Prostate gland (tissue), 2 donors: ENCODE measurements at regions not wholly inside any gene's neighbourhood (a gene's known extent, or its start where the extent isn't known, plus 50 kb on each side); places are given as distances from the start of the nearest gene placed in this dataset.

Source experiments
- POLR2A ChIP-seq: fragments of 450-650 bp; IDR thresholded peaks from one replicate; pipeline ENCODE4 v1.6.1; 2016; ENCODE audit warnings: antibody characterized with exemption, mild to moderate bottlenecking
- POLR2AphosphoS5 ChIP-seq: sonication (generic); formaldehyde crosslinking; IDR thresholded peaks from one replicate; pipeline ENCODE4 v1.6.1; 2017; ENCODE audit warnings: antibody characterized with exemption
- TF ChIP-seq, protein P1 (sequence below), 4 experiments: fragments of 200-600 bp in 2 of 4; fragments of 450-650 bp in 2 of 4; sonication (generic) in 2 of 4; IDR thresholded peaks; 1 replicate in 3 of 4; 2 replicates in 1 of 4; pipeline ENCODE4 v1.5.1; 2016 to 2019; ENCODE audit warnings: antibody characterized with exemption in 4 of 4, mild to moderate bottlenecking in 2 of 4, moderate library complexity in 2 of 4

DNA sequence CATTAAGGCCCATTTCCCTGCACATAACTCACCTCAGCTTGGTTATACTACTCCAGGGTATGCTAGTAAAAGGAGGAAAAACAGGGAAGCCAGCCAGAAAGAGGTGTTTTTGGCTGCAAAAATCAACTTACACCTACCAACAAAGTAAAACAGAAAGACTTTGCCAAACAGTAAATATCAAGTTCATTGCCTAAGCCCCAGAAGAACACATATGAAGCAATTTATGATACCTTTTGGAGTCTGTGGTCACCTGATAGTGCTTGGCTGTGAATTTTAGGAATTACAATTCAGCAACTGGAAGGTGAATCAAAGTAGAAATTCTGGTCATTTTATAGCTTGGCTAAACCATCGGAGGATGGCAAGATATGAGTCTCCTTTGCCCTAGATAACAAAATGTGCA lies 463.7 kb upstream of the CLINT1 start:
- TF ChIP-seq, protein P1, sequence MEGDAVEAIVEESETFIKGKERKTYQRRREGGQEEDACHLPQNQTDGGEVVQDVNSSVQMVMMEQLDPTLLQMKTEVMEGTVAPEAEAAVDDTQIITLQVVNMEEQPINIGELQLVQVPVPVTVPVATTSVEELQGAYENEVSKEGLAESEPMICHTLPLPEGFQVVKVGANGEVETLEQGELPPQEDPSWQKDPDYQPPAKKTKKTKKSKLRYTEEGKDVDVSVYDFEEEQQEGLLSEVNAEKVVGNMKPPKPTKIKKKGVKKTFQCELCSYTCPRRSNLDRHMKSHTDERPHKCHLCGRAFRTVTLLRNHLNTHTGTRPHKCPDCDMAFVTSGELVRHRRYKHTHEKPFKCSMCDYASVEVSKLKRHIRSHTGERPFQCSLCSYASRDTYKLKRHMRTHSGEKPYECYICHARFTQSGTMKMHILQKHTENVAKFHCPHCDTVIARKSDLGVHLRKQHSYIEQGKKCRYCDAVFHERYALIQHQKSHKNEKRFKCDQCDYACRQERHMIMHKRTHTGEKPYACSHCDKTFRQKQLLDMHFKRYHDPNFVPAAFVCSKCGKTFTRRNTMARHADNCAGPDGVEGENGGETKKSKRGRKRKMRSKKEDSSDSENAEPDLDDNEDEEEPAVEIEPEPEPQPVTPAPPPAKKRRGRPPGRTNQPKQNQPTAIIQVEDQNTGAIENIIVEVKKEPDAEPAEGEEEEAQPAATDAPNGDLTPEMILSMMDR (IDR thresholded peaks at IDR 0.05) = no peak
- TF ChIP-seq POLR2A (no peak), POLR2AphosphoS5 (no peak)
